GM12892 (cell line): ENCODE measurements at regions not wholly inside any gene's neighbourhood (a gene's known extent, or its start where the extent isn't known, plus 50 kb on each side); places are given as distances from the start of the nearest gene placed in this dataset.

Experiments used
- DNase-seq: peaks from one replicate; pipeline ENCODE4 v3.0.0; 2011; ENCODE audit not compliant: insufficient read length
- FAIRE-seq: peaks from 2 replicates; lab custom pipeline; 2011; peaks lifted over from hg19 to GRCh38; lab: Jason Lieb, UNC
- POLR2A ChIP-seq: IDR thresholded peaks from 2 replicates; pipeline ENCODE4 v1.6.1; 2011; ENCODE audit warnings: low read depth, low read length, control low read depth
- POLR2AphosphoS5 ChIP-seq: IDR thresholded peaks from 2 replicates; pipeline ENCODE4 v1.6.1; 2011; ENCODE audit warnings: low read depth, low read length, control low read depth
- TAF1 ChIP-seq: IDR thresholded peaks from 2 replicates; pipeline ENCODE4 v1.6.1; 2011; ENCODE audit warnings: low read depth, mild to moderate bottlenecking, control low read depth, low read length, borderline replicate concordance

DNA sequence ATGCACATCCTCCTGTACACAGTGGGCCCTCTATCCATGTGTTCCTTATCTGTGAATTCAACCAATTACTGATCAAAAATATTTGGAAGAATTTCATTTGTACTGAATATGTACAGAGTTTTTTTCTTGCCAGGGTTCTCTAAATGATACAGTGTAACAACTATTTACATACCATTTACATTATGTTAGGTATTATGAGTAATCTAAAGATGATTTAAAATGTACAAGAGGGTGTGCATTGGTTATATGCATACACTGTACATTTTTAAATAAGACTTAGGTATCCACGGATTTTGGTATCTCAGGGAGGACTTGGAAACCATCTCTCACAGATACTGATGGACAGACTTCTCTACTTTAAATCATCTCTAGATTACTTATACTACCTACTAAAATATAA, 1333.9 kb downstream of the PCDH18 start:
- no peak for DNase-seq
- TF ChIP-seq TAF1 (no peak), POLR2AphosphoS5 (no peak), POLR2A (no peak)
- FAIRE-seq, result no peak

DNA sequence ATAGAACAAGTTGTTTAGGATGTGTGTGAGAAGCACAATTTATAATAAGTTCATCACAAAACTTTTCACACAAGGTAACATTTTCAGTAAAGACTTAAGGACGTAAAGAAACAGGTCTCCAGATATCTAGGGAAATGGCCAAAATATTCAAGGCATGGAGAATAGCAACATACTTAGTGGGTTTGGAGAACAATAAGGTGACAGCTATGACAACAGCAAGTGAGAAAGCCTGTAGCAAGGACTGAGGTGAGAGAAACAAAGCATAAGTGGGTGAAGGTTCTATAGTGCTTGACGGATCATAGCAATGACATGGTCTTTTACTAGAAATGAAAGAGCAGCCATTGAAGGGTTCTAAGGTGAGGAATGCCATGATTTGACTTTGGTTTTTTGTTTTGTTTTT, 1337.3 kb downstream of the PCDH18 start:
- DNase-seq (no peak), FAIRE-seq (no peak)
- TF ChIP-seq POLR2A (no peak), TAF1 (no peak)

DNA sequence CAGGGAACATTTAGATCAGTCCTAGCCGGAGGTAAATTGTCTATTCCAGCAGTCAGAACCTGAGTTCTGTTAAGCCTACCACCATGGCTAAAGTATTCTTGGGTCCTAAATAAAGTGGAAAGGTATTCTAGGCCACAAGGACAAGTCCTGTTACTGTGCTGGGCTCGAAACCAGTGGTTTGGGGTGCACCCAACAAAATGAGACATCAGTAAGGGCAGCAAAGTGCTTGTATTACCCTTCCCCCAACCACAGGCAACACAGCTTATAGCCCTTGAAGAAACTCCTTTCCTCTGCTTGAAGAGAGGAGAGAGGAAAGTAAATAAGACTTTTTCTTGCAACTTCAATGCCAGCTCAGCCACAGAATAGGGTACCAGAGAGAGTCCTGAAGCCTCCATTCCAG, 1345.6 kb downstream of the PCDH18 start:
- FAIRE-seq (no peak), DNase-seq (no peak)
- no peak for TF ChIP-seq POLR2AphosphoS5
- TF ChIP-seq POLR2A, result no peak
- no peak for TF ChIP-seq TAF1

DNA sequence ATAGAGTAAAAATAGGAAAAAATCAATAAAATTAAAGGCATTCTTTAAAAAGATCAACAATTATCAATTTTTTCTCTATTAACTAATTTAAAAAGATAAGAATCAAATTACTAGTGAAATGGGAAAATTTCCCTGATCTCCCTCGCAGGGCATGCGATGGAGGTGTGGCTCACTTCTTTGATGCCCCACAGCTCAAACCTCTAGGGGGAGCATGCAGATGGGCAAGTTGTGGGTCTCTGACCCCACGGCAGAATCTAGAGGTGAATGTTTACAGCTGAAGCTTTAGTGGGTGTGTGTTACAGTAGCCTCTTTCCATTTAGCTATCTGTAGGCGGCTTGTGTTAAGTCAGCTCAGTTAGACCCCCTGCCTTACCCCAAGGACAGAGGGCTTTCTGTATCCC, 1348.8 kb downstream of the PCDH18 start:
- FAIRE-seq (no peak), DNase-seq (no peak)
- TF ChIP-seq TAF1 (no peak), POLR2AphosphoS5 (no peak), POLR2A (no peak)

DNA sequence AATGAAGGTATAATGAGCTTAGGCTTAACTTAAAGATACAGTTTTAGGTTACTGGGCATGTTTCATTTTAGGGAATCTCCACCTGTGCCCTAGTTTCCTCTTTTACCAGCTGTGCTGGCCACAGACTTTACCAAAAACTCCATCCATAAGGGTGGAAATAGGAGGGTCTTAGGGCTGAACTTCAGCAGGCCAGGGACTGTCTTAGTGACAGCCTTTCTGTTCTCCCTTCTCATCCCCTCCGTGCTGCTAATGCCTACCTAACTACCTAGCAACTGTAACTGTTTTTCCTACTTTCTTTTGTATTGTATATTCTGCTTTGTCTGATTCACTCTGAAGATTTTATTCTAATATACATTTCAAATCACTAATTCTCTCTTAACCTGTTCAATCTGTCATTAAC, 1375.3 kb downstream of the PCDH18 start:
- DNase-seq (no peak), FAIRE-seq (no peak)
- TF ChIP-seq TAF1, result no peak
- no peak for TF ChIP-seq POLR2AphosphoS5
- TF ChIP-seq POLR2A, result no peak

DNA sequence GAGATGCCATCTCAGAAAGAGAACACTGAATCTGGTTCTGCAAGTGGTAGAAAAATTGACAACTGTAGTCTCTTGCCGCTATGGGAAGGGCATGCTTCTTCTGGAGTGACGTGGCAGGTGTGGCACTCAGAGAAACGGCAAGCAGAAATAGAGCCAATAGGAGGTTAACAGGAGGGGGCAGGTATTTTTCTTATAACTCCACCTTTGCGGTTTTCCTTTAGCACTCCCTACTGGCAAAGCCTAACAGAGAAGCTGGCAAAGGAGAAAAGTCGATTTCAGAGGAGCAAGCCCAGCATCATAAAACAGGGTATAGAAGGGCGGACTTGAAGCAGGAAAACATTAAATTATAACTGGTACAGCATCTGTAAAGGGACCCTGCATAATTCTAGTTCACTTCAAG, 1382.2 kb downstream of the PCDH18 start:
- FAIRE-seq (no peak), DNase-seq (no peak)
- TF ChIP-seq TAF1 (no peak), POLR2AphosphoS5 (no peak), POLR2A (no peak)

DNA sequence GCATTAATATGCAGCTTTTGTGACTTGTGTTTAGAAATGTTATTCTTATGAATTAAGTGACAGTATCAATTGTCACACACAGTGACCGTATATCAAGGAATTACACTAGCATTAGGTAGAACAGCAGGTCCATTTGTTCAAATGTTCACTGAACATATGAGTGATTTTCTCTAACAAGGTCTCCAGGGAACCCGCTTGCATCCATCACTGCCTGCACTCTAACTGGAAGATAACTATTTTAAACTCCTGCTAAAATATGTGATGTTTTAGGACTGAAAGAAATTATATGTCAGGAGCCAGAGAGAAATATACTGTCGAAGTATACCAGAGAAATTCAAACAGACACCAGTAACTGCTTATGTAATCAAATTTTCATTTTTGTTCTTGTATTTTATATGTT, 1395.7 kb downstream of the PCDH18 start:
- no peak for DNase-seq
- TF ChIP-seq TAF1 (no peak), POLR2AphosphoS5 (no peak), POLR2A (no peak)
- FAIRE-seq, result no peak

DNA sequence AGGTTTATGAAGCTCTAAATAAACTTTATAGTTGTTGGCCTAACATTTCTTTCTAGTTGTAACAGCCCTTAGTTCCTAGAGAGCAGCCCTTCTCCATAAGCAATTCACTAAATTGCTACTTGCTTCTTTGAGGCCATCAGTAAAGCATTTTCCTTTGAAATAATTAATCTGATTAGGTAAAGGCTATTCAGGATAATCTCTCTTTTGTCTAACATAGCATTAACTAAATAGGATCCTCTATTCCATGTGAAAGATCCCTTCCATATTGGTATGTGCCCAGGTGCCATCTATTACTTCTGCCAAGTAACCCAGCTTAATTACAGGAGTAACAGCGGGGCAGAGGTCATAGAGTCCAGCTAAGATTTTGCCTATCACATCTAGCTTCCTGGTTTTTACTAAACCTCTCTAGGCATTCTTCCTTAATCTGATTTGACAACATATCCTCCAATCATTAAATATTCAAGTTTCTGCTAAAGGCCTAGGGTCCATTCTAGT, 1408.0 kb downstream of the PCDH18 start:
- DNase-seq, result no peak
- TF ChIP-seq POLR2AphosphoS5 (no peak), TAF1 (no peak), POLR2A (no peak)
- FAIRE-seq, result no peak

DNA sequence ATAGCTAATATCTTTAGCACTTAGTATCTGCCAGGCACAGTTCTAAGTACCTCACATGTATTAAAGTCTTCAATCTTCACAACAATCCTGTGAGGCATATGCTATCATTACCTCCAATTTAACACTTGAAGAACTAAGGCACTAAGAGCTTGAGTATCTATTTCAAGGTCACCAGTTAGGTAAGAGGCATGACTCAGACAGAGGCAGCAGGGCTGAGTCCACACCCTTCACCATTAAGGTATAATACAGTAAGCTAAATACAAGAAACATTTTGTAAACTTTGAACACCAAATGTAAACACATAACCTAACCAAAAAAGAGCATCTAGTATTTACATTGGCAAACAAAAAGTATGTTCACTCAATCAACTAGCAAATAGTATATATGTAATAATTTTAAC, 1410.9 kb downstream of the PCDH18 start:
- FAIRE-seq (no peak), DNase-seq (no peak)
- no peak for TF ChIP-seq POLR2A
- TF ChIP-seq POLR2AphosphoS5, result no peak

DNA sequence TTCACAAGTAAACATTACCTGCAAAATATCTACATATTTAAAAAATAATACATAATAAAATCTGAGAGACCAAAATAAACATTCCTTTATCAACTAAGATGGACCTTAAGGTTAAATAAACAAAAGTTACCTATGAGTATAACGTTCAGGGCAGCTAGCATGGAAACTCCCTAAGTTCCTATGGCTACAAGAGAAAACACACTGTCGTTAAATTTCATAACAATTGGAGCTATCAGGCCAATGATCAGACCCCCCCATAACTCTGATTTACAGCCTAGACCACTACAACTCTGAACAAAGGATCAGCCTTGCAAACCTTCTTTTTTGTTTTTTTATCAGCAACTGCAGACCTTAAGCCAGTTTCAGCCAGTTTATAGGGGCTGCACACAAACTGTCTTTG, 1418.4 kb downstream of the PCDH18 start:
- no peak for DNase-seq
- no peak for TF ChIP-seq POLR2A
- TF ChIP-seq TAF1, result no peak
- no peak for TF ChIP-seq POLR2AphosphoS5
- no peak for FAIRE-seq

DNA sequence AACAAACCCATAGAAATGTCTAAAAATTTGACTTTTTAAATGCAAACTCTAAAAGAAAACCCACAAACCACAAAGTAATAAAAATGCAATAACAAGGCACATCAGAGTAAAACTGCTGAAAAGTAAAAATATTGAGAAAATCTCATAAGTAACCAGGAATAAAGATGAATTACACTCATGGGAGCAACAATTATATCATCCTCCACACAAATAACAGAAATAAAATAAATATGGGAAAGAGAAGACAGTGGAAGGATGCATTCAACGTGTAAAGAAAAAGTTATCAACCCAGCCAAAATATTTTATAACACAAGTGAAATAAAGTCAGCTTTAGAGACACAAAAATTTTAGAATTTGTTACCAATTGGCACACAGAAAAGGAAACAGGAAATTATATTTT, 1420.2 kb downstream of the PCDH18 start:
- FAIRE-seq, result no peak
- no peak for DNase-seq
- TF ChIP-seq POLR2AphosphoS5 (no peak), POLR2A (no peak), TAF1 (no peak)

DNA sequence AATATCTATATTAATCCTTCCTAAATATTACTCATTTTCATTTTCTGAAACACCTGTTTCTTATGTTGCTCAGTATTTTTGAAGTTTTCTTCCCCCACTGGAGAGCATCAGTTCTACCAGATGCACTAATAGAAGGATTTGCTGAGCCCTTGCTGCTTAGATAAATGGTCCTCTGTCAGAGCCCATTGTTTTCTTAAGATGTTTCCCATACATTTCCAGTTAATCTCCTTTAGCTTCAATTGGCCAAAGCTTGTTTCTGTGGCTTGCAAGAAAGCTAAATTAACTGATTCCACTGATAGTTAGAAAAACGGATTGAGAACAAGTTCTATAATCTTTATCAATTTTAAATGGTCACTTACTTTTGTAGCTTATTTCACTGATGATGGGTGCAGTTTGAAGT, 1425.5 kb downstream of the PCDH18 start:
- DNase-seq (no peak), FAIRE-seq (no peak)
- TF ChIP-seq TAF1, result no peak
- no peak for TF ChIP-seq POLR2A
- no peak for TF ChIP-seq POLR2AphosphoS5

DNA sequence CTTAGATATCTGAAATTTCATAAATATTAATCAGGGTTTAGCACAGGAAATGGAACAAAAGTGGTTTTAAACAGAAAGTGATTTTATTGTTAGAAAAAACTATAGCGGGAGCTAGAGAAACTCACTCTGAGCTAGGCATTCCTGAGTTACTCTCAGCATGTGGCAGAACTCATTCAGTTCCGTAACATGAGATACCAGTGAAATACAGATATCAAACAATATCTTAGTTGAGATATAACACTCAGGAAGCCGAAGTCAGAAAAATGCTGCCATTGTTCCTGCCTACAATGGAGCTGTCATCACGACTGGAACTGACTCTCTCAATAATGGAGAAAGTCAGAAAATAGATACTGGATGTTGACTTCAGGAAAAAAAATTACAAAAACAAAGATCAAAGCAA, 1428.7 kb downstream of the PCDH18 start:
- TF ChIP-seq POLR2A (no peak), POLR2AphosphoS5 (no peak), TAF1 (no peak)
- no peak for DNase-seq
- FAIRE-seq, result no peak
